ENCODE measurements at regions not wholly inside any gene's neighbourhood (a gene's known extent, or its start where the extent isn't known, plus 50 kb on each side); places are given as distances from the start of the nearest gene placed in this dataset.
"Not testable (repeated sequence)": the region's sequence is repeated elsewhere in the genome, so short reads cannot be mapped to it uniquely, and the experiment has no call there.

DNA sequence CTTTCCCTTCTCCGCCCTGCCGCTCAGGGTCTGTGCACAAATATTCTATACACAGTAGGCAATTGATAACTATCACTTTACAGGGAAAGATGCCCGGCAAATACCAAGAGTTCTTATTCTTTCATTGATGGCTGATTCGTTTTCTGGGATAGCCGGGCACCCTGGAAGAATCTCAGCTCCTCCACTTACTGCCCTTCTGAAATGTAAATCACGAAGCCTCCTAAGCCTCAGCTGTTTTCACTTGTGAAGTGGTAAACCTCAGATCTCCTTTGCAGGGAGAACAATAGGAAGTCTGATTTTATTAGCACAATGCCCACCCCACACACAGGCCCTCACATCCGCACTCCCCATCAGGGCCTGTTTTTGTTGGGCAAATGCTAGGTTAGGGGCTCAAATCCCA lies 203.8 kb upstream of the SPATA31A3 start:
- TF ChIP-seq, protein P1, sequence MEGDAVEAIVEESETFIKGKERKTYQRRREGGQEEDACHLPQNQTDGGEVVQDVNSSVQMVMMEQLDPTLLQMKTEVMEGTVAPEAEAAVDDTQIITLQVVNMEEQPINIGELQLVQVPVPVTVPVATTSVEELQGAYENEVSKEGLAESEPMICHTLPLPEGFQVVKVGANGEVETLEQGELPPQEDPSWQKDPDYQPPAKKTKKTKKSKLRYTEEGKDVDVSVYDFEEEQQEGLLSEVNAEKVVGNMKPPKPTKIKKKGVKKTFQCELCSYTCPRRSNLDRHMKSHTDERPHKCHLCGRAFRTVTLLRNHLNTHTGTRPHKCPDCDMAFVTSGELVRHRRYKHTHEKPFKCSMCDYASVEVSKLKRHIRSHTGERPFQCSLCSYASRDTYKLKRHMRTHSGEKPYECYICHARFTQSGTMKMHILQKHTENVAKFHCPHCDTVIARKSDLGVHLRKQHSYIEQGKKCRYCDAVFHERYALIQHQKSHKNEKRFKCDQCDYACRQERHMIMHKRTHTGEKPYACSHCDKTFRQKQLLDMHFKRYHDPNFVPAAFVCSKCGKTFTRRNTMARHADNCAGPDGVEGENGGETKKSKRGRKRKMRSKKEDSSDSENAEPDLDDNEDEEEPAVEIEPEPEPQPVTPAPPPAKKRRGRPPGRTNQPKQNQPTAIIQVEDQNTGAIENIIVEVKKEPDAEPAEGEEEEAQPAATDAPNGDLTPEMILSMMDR (IDR thresholded peaks at IDR 0.05) = not testable (repeated sequence)
- TF ChIP-seq POLR2A (IDR thresholded peaks at IDR 0.05) = not testable (repeated sequence)
